ENCODE measurements at regions not wholly inside any gene's neighbourhood (a gene's known extent, or its start where the extent isn't known, plus 50 kb on each side); places are given as distances from the start of the nearest gene placed in this dataset.

DNA sequence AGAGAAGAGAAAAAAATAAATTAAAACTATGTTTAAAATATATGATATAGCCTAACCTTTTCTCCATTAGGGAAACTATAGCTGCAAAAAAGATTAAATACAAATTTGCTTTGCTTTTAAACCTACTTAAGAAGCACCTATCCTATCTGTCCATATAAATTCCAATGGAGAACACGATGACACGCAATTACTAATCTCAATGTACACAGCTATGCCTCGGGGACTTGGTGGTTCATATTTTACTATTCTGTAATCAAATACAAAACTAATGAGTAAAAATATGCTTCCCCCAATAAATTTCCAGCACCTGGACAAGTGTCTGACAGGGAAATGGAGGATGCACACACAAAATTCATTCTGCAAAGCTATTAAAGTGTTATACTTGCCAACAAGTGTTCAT, 386.4 kb downstream of the LMO4 start:
- in situ Hi-C loops (cut with HindIII; ENCODE audit: low sequenced_read_pairs) = loop anchor here (5.0 kb wide), 1 partner anchor 98 kb away; no protein-coding TSS in a partner anchor

DNA sequence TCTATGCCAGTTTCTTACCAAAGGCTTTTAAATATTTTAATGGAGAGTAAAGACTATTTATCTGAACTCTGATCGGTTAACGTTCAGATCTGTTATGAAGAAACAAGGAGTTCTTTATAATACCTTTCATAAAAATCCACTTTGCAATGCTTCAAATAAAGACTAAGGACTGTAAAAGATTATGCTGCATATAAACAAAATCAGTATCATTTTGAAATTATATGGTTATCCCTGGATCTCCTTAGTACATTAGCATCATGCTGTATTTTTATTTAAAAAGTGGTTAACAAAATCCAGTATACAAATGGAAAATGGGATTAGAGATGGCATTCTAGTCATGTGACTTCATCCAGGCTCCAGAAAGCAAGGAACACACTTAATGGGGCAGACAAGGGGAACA, 386.8 kb downstream of the LMO4 start:
- in situ Hi-C loops (cut with HindIII; ENCODE audit: low sequenced_read_pairs) = loop anchor here (5.0 kb wide), 1 partner anchor 98 kb away; no protein-coding TSS in a partner anchor

DNA sequence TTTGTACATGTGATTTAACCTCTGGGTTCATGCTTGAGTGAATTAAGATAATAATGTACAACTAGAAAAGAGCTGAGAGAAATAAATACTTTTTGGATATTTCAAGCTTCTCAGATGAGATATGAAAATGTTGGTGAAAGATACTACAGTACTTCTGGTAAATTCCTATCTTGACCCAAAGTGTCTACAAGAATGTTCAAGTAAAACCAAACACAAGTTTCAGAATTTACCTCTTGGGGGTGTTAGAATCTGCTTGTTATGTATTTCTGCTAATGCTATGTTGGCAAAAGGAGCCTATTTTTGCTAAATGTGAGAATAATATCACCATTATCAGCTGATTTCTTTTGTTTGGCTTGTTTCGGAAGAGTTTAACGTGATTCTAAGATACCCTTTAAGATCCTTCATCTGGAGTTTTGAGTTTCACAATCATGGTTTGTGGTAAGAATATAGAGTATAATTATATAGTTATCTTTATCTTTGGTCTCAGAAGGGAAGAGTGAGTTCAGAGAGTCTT, 388.5 kb downstream of the LMO4 start:
- in situ Hi-C loops (cut with HindIII; ENCODE audit: low sequenced_read_pairs) = loop anchor here (5.0 kb wide), 1 partner anchor 100 kb away; no protein-coding TSS in a partner anchor

DNA sequence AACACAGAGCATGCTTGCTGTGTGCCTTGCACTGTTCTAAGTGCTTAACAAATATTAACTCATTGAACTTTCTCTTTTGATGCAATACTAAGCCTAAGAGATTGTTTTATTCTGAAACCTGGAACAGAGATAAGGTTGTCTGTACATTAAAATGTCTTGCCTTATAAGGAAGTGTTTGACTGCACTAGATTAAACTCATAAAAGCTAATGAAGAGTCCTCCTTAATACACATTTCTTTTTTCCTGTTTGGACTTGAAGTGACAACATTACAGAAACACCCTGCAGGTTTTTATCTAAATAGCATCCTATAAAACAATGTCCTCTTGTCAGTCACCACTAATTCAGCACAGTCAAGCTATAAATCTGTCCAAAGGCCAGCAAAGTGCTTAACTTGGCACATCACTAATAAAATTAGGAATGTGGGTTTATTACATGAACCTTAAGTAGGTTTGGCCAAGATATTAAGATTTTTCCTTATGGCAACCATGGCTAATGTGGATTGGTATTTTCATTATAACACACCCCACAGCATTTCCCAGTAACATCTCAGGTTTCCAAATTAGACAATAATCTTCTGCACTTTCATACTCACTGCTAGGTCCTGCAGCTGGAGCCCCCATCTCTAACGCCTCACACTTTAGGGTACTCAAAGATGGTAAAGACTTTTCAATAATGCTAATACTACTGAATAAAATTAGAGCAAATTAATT, 389.7 kb downstream of the LMO4 start:
- in situ Hi-C loops (cut with HindIII; ENCODE audit: low sequenced_read_pairs) = loop anchor here (5.0 kb wide), 1 partner anchor 101 kb away; no protein-coding TSS in a partner anchor

DNA sequence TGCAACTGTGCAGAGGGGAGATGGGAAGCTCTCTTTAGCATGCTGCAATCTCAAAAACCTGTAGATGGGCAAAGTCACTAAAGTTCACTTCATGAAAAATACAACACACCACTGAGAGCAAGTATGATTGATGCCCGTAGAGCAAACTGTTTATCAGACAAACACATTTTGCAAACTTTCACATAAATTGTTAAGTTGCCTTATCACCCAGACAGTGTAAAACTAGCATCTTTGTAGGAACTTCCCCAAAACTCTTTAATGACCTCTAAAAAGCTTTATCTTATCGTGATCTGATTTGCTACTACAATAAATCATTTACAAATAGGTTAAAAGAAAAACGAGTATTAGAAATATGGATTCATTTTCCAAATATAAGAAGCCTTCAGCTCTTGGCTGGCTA, 391.0 kb downstream of the LMO4 start:
- in situ Hi-C loops (cut with HindIII; ENCODE audit: low sequenced_read_pairs) = loop anchor here (5.0 kb wide), 1 partner anchor 102 kb away; no protein-coding TSS in a partner anchor

DNA sequence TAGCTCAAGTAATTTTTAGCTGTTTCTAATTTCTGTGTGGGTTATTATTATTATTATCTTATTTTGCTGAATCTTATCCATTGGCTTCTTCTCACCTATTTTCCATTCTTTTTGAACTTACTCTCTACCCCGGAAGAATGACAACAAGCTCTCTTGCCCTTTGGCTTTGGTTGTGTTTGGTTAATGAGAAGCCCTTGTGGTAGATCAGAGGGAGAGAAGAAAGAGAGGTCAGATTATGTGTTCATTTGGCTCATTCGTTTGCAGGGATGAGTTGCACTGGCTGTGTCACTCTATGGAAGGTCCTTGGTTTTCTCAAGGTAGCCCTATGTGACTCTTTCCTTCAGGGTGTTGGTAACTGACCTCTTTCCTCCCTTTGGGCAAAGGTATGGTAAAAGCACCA, 391.9 kb downstream of the LMO4 start:
- in situ Hi-C loops (cut with HindIII; ENCODE audit: low sequenced_read_pairs) = no loop called here

DNA sequence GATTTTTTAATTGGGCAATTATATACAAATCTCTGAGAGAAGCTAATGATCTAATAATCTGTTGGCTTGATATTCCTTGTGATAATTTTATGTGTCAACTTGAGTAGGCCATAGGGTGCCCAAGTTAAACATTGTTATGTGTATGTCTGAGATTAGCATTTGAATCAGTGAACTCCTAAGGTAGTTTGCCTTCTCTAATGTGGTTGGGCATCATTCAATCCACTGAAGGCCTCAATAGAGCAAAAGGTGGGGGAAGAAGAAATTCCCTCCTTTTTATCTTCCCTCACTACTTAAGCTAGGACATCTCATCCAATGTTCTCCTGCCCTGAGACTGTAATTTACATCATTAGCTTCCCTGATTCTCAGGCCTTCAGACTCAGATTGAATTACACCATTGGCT, 394.5 kb downstream of the LMO4 start:
- in situ Hi-C loops (cut with HindIII; ENCODE audit: low sequenced_read_pairs) = no loop called here

DNA sequence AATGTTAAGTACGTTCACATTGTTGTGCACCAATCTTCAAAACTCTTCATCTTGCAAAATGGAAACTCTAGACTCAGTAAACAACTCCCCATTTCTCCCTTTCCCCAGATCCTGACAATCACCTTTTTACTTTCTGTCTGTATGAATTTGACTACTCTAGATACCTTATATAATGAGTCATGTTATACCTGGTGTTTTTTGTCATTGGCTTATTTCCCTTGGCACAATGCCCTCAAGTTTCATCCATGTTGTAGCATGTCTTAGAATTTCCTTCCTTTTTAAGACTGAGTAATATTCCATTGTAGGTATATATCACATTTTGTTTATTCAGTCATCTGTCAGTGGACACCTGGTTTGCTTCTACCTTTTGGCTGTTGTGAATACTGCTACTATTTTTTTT, 399.5 kb downstream of the LMO4 start:
- in situ Hi-C loops (cut with HindIII; ENCODE audit: low sequenced_read_pairs) = no loop called here

DNA sequence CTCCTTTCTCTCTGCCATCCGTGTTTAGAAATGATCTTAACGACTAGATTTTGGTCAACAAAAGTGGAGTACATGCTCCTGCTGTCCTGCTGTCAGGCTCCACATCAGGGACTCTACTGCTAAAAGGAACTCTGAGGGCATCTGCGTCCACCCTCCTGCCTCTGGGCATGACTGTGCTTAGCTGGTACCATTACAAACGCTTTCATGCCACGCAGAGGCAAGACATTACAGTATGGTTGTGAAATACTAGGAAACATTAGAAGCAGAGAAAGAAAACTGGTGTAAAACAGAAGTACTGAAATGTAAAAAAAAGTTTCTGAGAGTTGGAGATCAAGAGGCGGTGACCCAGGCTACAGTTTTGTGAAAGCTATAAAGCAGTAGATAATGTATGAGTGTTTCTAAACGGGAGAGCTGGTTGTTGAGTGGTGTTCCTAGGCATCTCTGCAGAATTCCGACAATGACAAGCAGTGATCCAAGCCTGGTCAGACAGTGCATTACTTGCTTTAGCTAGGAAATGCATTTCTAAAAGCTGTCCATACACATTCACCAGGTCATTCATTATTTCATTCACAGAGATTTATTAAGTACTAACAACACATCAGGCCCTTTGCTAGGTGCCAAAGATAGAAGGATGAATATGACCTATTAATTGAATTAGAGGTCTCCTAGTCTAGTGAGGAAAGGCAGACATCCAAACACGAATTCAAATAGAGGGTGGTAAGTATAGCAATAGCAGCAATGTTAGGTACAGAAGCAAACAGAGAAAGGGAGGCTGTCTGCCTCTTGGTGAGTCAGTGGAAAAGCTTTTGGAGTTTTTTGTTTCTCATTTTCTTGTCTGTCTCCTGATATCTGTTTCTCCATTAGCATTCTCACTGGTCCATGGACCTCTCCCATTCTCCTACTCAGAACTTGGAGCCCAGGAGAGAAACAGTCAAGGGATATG, 401.9 kb downstream of the LMO4 start:
- in situ Hi-C loops (cut with HindIII; ENCODE audit: low sequenced_read_pairs) = no loop called here

DNA sequence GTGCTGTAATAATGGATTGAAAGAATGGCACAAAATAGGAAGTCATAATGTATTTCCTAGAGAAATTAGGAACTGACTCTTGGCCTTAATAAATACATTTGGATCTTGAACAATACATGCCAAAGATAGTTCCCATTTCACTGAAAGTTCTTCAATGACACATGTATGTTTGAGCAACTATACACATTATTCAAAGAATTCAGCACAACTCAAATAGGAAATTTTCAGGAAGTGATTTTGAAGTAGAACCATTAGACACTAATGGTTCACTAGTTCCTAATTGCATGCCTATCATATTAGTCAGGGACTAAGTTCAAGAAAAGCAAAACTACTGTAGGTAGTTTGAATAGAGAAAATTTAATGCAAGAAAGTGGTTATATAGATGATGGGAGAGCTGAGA, 404.7 kb downstream of the LMO4 start:
- in situ Hi-C loops (cut with HindIII; ENCODE audit: low sequenced_read_pairs) = no loop called here

DNA sequence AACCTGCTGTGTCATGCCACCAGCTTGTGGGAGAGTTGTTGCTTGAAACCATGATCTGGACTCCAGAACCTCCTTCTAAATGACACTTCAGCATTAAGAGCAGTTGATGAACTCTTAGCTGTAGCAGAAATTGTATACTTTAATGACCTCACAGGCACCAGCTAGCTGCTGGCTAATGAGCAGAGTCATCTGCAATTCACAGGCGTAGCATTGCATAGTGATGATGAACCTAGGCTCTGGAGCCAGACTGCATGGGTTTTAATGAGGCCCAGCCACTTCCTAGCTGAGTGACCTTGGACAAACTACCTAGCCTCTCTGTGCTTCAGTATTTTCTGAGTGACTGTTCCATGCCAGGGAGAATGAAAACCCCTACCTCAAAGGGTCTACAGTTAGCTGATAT, 407.1 kb downstream of the LMO4 start:
- in situ Hi-C loops (cut with HindIII; ENCODE audit: low sequenced_read_pairs) = no loop called here

DNA sequence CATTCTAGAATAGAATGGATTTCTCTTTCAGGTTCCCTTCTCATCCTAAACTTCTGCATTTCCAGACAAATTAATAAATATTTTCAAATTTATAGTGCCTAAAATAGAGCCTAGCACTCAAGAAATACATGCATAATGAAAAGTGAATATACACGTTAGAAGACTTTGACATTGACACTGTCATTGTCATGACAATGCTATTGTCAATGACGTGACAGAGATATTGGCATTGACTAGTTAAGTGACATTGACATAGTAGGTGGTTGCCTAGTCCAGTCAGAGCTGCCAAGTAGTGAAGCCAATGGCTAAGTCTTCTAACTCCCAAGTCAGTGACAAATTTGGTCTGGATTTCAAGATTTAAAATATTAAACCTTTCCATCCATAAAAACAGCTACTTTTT, 410.5 kb downstream of the LMO4 start:
- in situ Hi-C loops (cut with HindIII; ENCODE audit: low sequenced_read_pairs) = no loop called here

DNA sequence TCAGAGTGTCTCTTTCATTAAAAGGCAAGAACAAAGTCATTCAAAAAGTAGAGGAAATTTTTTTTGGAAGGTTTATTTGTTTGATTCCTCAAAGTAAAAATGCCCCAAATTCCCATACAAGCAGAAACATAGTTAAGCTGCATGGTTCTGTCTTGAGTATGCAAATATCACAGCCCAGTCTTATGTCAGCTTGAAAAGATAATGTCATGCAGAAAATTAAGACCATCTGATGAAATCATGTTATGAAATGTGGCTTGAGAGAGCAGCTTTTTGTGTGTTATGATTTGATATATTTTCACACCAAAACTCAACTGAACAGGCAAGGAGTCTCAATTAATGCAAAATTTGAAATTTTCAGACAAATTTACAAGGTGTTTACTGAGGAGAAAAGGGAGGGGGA, 411.0 kb downstream of the LMO4 start:
- in situ Hi-C loops (cut with HindIII; ENCODE audit: low sequenced_read_pairs) = no loop called here

DNA sequence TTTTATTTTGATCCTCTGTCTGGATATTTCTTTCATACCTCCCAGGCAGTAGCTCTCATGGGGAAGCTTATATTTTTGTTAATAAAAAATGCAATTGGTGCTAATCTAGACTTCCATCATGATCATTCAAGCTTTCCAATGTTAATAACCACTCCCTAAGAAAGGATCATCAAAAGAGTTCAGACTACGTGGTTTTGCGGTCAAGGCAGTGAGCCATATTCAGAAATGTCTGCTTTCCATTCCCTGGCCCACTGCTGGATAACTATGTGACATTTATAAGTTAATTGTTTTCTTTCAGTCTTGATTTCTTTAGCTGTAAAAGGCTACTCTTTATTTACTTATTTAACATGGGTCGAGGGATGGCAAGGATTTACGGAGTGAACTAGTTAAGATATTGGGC, 414.6 kb downstream of the LMO4 start:
- in situ Hi-C loops (cut with HindIII; ENCODE audit: low sequenced_read_pairs) = no loop called here

DNA sequence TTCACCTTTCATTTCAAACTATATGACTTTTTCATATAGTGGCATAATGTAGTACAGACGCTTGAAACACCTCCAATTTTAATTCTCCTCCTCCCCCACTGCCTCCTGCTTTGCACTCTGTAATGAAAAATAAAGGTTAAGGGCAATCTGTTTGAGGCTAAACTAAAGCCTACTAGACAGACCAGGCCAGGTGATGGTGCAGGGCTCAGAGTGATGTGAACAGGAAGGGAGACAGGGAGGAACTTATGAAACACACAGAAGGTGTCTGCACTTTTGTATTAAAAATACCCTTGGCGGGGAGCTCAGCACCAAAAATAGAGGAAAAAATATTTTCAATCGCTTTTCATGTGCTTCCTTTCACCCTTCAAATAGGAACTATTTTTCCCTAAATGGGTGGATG, 415.4 kb downstream of the LMO4 start:
- in situ Hi-C loops (cut with HindIII; ENCODE audit: low sequenced_read_pairs) = no loop called here

DNA sequence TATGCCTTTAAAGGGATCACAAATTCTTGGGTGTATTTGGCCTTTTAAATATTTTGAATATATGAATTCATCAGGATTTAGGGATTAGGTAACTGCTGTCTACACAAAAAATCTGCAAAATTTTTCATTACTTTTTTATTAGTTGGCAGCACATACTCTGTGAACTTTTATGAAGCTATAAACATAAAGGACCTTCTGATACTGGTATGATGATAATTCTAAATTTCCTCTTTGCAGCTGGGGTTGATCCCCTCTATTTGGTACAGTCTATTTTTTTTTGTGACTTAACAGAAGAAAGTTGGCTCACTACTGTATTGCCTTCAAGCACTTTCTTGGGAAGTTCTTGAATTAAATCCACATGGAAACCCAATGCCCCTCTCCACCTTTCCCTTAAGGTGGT, 416.1 kb downstream of the LMO4 start:
- in situ Hi-C loops (cut with HindIII; ENCODE audit: low sequenced_read_pairs) = loop anchor here (5.0 kb wide), 1 partner anchor 38 kb away; no protein-coding TSS in a partner anchor

DNA sequence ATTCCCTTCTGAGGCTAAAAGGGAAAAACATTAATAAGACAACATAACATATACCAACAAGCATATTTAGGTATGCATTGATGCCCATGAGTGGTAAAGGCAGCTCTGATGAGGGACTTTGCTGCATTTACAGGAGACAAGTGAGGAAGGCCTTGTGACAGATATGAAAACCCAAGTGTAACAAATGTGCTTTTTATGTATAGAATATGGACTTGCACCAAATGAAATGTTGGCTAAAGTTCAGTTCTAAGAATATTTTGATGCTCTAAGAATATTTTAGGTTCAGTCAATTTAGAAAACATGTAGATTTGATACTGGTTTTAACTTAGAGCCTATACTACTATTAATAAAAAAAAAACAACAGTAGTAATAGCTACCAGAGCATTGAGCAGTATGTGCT, 424.7 kb downstream of the LMO4 start:
- in situ Hi-C loops (cut with HindIII; ENCODE audit: low sequenced_read_pairs) = no loop called here

DNA sequence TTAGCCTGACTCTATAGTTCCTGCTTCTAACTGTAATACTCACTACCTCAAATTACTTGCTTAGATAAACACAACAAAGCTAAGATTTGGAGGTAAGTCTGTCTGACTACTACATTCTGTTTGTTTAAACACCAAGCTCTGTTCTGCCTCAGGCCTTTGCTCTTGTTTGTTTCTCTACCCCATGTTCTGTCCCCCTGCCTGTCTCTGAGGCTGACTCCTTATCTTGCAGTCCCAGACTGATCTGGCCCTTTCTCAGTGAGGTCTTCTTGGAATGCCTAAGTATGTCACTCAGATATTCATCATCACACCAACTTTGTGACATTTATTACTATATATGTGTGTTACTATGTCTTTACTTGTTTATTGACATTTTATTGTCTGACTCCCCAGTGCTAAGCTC, 425.5 kb downstream of the LMO4 start:
- in situ Hi-C loops (cut with HindIII; ENCODE audit: low sequenced_read_pairs) = no loop called here

DNA sequence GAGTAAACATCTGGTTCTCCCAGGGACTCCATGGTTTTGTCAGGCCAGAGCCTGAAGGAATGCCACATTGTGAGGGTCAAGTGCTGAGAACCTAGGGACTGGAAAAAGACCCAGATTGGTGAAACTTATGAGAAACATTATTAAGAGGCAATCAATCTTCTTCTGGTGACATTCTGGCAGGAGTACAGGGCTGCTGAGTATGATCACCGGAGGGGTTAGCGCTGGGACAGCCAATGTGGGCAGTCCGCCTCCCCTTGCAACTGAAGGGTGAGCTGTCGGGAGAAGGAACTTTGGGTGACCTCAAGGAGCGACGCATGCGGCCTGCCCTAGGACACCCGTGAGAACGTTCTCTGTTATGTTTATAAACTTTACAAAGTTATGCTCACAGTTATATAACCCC, 429.0 kb downstream of the LMO4 start:
- in situ Hi-C loops (cut with HindIII; ENCODE audit: low sequenced_read_pairs) = no loop called here

DNA sequence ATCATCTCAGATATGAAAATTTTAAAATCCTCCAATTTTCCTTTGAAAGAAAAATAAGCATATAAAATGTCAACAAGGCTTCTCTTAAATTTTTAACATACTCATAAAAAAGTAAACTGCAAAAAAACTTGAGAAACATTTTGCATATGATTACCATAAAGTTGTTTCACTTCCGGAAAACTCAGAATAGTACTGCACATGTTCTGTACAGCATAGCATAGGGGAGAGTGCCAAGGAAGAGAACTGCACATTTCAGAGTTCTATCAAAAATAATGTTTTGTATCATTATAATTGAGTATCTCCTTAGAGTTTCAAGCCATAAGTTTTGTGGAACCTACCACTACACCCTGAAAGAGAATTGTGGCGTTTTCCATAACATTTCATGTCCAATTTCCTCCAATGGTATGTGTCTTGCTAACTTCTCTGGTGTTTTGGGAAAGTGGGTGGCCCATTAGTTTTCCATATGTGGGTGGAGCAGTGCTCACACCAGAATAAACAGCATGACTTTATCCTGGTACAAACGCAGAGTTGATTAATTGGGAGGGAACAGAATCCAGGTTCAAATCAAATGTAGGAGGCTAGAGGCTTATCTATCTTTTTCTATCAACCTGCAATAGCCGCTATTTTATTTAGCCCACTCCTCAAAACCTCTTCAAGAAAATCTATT, 430.9 kb downstream of the LMO4 start:
- in situ Hi-C loops (cut with HindIII; ENCODE audit: low sequenced_read_pairs) = no loop called here

DNA sequence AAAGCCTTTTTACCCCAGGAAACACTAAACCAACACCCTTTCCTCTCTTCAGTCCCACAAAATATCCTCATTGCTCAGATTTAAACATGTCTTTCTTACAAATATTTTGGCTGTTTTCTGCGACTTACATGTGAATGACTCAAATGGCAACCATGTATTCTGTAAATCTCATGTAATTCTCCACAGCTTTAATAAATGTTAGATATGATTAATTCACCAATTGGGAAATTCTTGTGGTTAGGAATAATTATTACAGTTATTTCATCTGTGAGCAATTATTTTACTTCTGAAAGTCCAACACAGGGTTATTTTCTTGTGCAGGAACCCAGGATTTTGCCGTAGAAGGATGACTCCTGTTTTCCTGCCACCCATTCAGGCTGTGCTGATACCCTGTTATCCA, 431.5 kb downstream of the LMO4 start:
- in situ Hi-C loops (cut with HindIII; ENCODE audit: low sequenced_read_pairs) = no loop called here

Data from endothelial cell of hepatic sinusoid (primary cell).